ENCODE measurements at regions not wholly inside any gene's neighbourhood (a gene's known extent, or its start where the extent isn't known, plus 50 kb on each side); places are given as distances from the start of the nearest gene placed in this dataset.

DNA sequence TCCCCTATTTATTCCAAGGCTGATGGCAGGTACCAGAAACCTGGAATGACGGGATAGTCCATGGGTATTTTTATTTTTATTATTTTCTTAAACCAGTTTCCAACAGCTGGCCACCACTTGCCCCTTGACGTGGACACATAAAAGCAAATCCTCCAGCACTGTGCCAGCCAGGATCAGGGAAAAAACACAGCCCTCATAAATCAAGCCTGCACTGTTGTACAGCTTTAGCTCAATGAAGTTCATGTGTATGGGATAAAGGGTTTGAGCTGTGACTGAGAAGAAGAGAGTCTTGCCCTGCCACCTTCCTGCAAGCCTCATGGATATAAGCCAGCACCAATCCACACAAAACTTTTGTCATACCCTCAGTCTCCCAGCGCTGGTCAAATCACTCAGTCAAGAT lies 303.8 kb upstream of the SPAG17 start:
- intact Hi-C loops (cut with DNase I, micrococcal nuclease) = no loop called here

GRCh38 chr1:118487932-118488331 lies 302.9 kb upstream of the SPAG17 start:
- no peaks in the 10 kb centered on the region for H3K36me3 ChIP-seq (ENCODE audit: insufficient read depth, low read length)
- H3K9me3 ChIP-seq (ENCODE audit: control insufficient read depth in 1 of 2, insufficient read depth in 1 of 2, low read length in 2 of 2) = no peaks in the 10 kb centered on the region
- no peaks in the 10 kb centered on the region for H3K27me3 Mint-ChIP-seq
- no peaks in the 10 kb centered on the region for H3K36me3 Mint-ChIP-seq (ENCODE audit: low read depth)
- no peaks in the 10 kb centered on the region for H3K27me3 ChIP-seq (ENCODE audit: control insufficient read depth in 1 of 2, insufficient read depth in 2 of 2, low read length in 2 of 2)
- TF ChIP-seq, protein P1, sequence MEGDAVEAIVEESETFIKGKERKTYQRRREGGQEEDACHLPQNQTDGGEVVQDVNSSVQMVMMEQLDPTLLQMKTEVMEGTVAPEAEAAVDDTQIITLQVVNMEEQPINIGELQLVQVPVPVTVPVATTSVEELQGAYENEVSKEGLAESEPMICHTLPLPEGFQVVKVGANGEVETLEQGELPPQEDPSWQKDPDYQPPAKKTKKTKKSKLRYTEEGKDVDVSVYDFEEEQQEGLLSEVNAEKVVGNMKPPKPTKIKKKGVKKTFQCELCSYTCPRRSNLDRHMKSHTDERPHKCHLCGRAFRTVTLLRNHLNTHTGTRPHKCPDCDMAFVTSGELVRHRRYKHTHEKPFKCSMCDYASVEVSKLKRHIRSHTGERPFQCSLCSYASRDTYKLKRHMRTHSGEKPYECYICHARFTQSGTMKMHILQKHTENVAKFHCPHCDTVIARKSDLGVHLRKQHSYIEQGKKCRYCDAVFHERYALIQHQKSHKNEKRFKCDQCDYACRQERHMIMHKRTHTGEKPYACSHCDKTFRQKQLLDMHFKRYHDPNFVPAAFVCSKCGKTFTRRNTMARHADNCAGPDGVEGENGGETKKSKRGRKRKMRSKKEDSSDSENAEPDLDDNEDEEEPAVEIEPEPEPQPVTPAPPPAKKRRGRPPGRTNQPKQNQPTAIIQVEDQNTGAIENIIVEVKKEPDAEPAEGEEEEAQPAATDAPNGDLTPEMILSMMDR (IDR thresholded peaks at IDR 0.05) = no peak
- intact Hi-C loops (cut with DNase I, micrococcal nuclease) = no loop called here
- H3K4me3 ChIP-seq (ENCODE audit: low read length) = no peak overlapping the region
- H3K9me3 Mint-ChIP-seq = no peaks in the 10 kb centered on the region
- no peak overlapping the region for H3K4me3 Mint-ChIP-seq
- ChIA-PET CTCF (no interaction called here), POLR2A (no interaction called here)
- no peak for ATAC-seq (ENCODE audit: poor library complexity)
- no peak overlapping the region for H3K27ac ChIP-seq (ENCODE audit: low read depth in 1 of 2, low read length in 2 of 2)
- H3K4me1 Mint-ChIP-seq (ENCODE audit: low read depth) = no peaks in the 10 kb centered on the region
- DNase-seq = no peak
- no peak overlapping the region for H3K27ac Mint-ChIP-seq
- no peaks in the 10 kb centered on the region for H3K4me1 ChIP-seq (ENCODE audit: insufficient read depth, low read length)

More for the DNA sequence above, 303.8 kb upstream of the SPAG17 start:
- ChIA-PET POLR2A (no interaction called here), CTCF (no interaction called here)
- Mint-ChIP-seq H3K27me3 (no peaks in the 10 kb centered on the region), H3K27ac (no peak overlapping the region), H3K4me3 (no peak overlapping the region), H3K9me3 (no peaks in the 10 kb centered on the region), H3K36me3 (ENCODE audit: low read depth) (no peaks in the 10 kb centered on the region), H3K4me1 (ENCODE audit: low read depth) (no peaks in the 10 kb centered on the region)
- Histone ChIP-seq H3K36me3 (ENCODE audit: insufficient read depth, low read length) (no peaks in the 10 kb centered on the region), H3K4me1 (ENCODE audit: insufficient read depth, low read length) (no peaks in the 10 kb centered on the region), H3K27ac (ENCODE audit: low read depth in 1 of 2, low read length in 2 of 2) (no peak overlapping the region), H3K27me3 (ENCODE audit: control insufficient read depth in 1 of 2, insufficient read depth in 2 of 2, low read length in 2 of 2) (no peaks in the 10 kb centered on the region), H3K4me3 (ENCODE audit: low read length) (no peak overlapping the region), H3K9me3 (ENCODE audit: control insufficient read depth in 1 of 2, insufficient read depth in 1 of 2, low read length in 2 of 2) (no peaks in the 10 kb centered on the region)
- ATAC-seq (ENCODE audit: poor library complexity) = no peak
- TF ChIP-seq, protein P1 (IDR thresholded peaks at IDR 0.05) = no peak
- no peak for DNase-seq

GRCh38 chr1:118487091-118487490 lies 302.1 kb upstream of the SPAG17 start:
- no peak overlapping the region for H3K4me3 Mint-ChIP-seq
- Histone ChIP-seq H3K4me1 (ENCODE audit: insufficient read depth, low read length) (no peaks in the 10 kb centered on the region), H3K27me3 (ENCODE audit: control insufficient read depth in 1 of 2, insufficient read depth in 2 of 2, low read length in 2 of 2) (no peaks in the 10 kb centered on the region), H3K36me3 (ENCODE audit: insufficient read depth, low read length) (no peaks in the 10 kb centered on the region), H3K9me3 (ENCODE audit: control insufficient read depth in 1 of 2, insufficient read depth in 1 of 2, low read length in 2 of 2) (no peaks in the 10 kb centered on the region), H3K4me3 (ENCODE audit: low read length) (no peak overlapping the region), H3K27ac (ENCODE audit: low read depth in 1 of 2, low read length in 2 of 2) (no peak overlapping the region)
- H3K36me3 Mint-ChIP-seq (ENCODE audit: low read depth) = no peaks in the 10 kb centered on the region
- DNase-seq = no peak
- H3K4me1 Mint-ChIP-seq (ENCODE audit: low read depth) = no peaks in the 10 kb centered on the region
- H3K9me3 Mint-ChIP-seq = peaks cover 3% of the 10 kb centered on the region
- CTCF ChIA-PET = no interaction called here
- H3K27me3 Mint-ChIP-seq = no peaks in the 10 kb centered on the region
- no peak for ATAC-seq (ENCODE audit: poor library complexity)
- H3K27ac Mint-ChIP-seq = no peak overlapping the region
- intact Hi-C loops (cut with DNase I, micrococcal nuclease) = no loop called here
- POLR2A ChIA-PET = no interaction called here
- TF ChIP-seq, protein P1 (IDR thresholded peaks at IDR 0.05) = no peak
